IMR-90 (cell line): ENCODE measurements at regions not wholly inside any gene's neighbourhood (a gene's known extent, or its start where the extent isn't known, plus 50 kb on each side); places are given as distances from the start of the nearest gene placed in this dataset.

Experiments used
- CTCF ChIP-seq: conservative IDR thresholded peaks from 2 replicates; pipeline ENCODE4 v1.5.1; 2012; ENCODE audit warnings: mild to moderate bottlenecking, low read depth, low read length, improper control_type of control experiment
- POLR2A ChIP-seq: IDR thresholded peaks from 2 replicates; pipeline ENCODE4 v1.6.1; 2012; ENCODE audit warnings: mild to moderate bottlenecking, low read depth, low read length

- TF ChIP-seq CTCF (no peak), POLR2A (no peak)
Observed at GRCh38 chr5:61245486-61245885, 83.2 kb upstream of the SMIM15 start.
